SK-N-MC (cell line): ENCODE measurements at regions not wholly inside any gene's neighbourhood (a gene's known extent, or its start where the extent isn't known, plus 50 kb on each side); places are given as distances from the start of the nearest gene placed in this dataset.

Experiments
- DNase-seq: peaks from one replicate; pipeline ENCODE4 v3.0.0-alpha.2; 2011; ENCODE audit warnings: low read depth, low spot score
- H3K27ac ChIP-seq: fragments of 200-600 bp; sonication (generic); 2 replicates; pipeline ENCODE4 v1.5.1; 2016; ENCODE audit warnings: mixed run types
- H3K36me3 ChIP-seq: fragments of 200-600 bp; sonication (generic); 2 replicates; pipeline ENCODE4 v1.6.1; 2017; ENCODE audit warnings: antibody characterized with exemption, low read length, mixed read lengths; ENCODE audit not compliant: insufficient read depth
- H3K4me3 ChIP-seq: fragments of 200-600 bp; sonication (generic); 2 replicates; pipeline ENCODE4 v1.5.1; 2016
- H3K9ac ChIP-seq: fragments of 200-600 bp; sonication (generic); 2 replicates; pipeline ENCODE4 v1.8.0; 2017; ENCODE audit warnings: mixed run types, mixed read lengths; ENCODE audit not compliant: insufficient read length
- H3K9me3 ChIP-seq: fragments of 200-600 bp; sonication (generic); 2 replicates; pipeline ENCODE4 v1.6.1; 2017; ENCODE audit warnings: low read depth, mild to moderate bottlenecking, antibody characterized with exemption, low read length, moderate library complexity, mixed read lengths
- EZH2 ChIP-seq: fragments of 200-600 bp; sonication (generic); IDR thresholded peaks from one replicate; pipeline ENCODE4 v1.6.1; 2017; ENCODE audit warnings: antibody characterized with exemption
- FOXP2 ChIP-seq: optimal IDR thresholded peaks from 2 replicates; pipeline ENCODE3; 2011; ENCODE audit warnings: mild to moderate bottlenecking, moderate library complexity; ENCODE audit not compliant: insufficient read depth; ENCODE audit errors: extremely low read length, control extremely low read depth
- POLR2AphosphoS5 ChIP-seq: IDR thresholded peaks from 2 replicates; pipeline ENCODE4 v1.6.1; 2012; ENCODE audit warnings: mild to moderate bottlenecking, low read depth, low read length, borderline replicate concordance

DNA sequence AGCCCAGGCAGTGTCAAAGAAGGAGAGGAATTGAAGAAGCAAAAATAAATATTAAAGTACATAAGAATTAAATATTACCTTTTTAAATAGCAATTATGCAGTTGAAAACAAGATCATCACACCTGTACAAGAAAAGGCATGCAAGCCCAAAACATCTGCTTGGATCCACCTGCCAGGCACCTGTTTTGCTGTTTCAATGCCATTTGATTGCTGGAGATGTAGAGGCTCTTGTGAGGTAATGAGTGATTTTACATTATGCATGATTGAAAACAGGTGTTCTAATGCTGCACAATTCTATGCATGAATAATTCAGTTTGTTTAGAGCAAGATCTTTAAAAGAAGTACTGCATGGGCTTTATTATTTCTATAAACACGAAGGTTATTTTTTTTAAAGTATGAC, 700.6 kb upstream of the ZEB2 start:
- H3K36me3 ChIP-seq: no peaks in the 10 kb centered on the region
- no peak for DNase-seq
- no peak overlapping the region for H3K9ac ChIP-seq
- H3K4me3 ChIP-seq: no peak overlapping the region
- H3K27ac ChIP-seq: no peak overlapping the region
- H3K9me3 ChIP-seq: 0 out of 2 replicates have a peak, but pooled peaks cover 7% of the 10 kb centered on the region
- TF ChIP-seq EZH2: no peak
- TF ChIP-seq FOXP2: no peak
- no peak for TF ChIP-seq POLR2AphosphoS5

DNA sequence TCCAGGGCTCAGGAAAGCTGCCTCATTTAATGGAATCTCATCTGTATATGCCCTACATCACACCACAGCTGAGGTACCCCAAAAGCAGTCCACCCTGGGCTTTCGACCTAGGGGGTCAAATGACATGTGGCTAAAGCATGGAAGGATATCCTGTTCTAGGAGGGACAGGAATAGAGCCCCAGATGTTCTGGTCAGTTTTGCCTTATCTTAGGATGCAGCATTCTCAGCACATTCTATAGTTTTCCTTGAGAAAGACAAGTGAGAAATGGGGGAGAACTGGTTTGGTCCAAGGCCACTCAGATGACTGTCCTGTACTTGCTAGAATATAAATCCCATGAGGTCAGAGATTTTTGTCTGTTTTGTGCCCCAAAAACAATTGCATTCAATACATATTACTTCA, 688.0 kb upstream of the ZEB2 start:
- Histone ChIP-seq H3K9me3 (no peaks in the 10 kb centered on the region), H3K27ac (no peak overlapping the region), H3K4me3 (no peak overlapping the region), H3K36me3 (no peaks in the 10 kb centered on the region), H3K9ac (no peak overlapping the region)
- no peak for DNase-seq
- no peak for TF ChIP-seq FOXP2
- no peak for TF ChIP-seq EZH2
- TF ChIP-seq POLR2AphosphoS5: no peak

DNA sequence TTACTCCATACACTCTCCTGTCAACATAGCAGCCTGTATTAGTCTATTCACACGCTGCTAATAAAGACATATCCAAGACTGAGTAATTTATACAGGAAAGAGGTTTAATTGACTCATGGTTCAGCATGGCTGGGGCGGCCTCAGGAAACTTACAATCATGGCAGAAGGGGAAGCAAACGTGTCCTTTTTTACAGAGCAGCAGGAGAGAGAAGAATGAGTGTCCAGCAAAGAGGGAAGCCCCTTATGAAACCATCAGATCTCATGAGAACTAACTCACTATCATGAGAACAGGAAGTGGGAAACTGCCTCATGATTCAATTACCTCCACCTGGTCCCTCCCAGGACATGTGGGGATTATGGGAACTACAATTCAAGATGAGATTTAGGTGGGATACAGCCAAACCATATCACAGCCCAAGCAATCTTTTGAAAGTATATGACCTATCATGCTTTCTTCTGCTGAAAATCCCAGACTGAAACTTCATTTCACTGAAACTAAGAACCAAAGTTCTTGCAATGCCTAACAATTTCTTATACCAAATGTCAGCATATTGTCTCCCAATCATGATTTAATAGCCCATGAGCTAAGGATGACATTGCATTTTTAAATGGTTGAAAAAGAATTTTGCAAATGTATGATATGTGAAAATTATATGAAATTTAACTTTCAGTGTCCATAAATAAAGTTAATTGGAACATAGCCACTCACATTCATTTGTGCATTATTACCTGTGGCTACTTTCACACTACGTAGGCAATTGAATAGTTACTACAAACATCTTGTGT, 686.8 kb upstream of the ZEB2 start:
- no peaks in the 10 kb centered on the region for H3K36me3 ChIP-seq
- no peak for TF ChIP-seq FOXP2
- no peak for DNase-seq

DNA sequence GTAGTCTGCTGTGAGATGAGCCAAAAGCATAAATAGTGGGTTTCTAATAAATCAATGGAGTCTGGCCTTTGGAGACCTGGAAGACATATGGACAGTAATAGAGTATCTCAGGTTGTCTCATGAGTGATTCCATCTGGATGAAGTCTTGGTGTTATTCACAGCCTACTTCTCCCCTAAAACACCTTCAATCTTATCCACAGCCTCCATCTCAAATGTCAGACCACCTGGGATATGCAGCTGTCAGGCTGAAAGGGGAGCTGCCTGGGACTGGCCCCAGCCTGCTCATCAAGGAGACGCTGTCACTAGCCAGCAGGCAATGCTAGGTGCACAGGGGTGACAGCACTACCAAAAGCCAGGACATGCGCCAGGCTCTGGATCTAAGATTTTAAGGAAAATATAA, 684.0 kb upstream of the ZEB2 start:
- no peak for DNase-seq
- Histone ChIP-seq H3K9ac (no peak overlapping the region), H3K36me3 (no peaks in the 10 kb centered on the region), H3K4me3 (no peak overlapping the region), H3K27ac (no peak overlapping the region), H3K9me3 (no peaks in the 10 kb centered on the region)
- no peak for TF ChIP-seq POLR2AphosphoS5
- no peak for TF ChIP-seq EZH2
- TF ChIP-seq FOXP2: no peak

More for the DNA sequence above, 686.8 kb upstream of the ZEB2 start:
- Histone ChIP-seq H3K9me3 (no peaks in the 10 kb centered on the region), H3K9ac (no peak overlapping the region), H3K27ac (no peak overlapping the region), H3K4me3 (no peak overlapping the region)

DNA sequence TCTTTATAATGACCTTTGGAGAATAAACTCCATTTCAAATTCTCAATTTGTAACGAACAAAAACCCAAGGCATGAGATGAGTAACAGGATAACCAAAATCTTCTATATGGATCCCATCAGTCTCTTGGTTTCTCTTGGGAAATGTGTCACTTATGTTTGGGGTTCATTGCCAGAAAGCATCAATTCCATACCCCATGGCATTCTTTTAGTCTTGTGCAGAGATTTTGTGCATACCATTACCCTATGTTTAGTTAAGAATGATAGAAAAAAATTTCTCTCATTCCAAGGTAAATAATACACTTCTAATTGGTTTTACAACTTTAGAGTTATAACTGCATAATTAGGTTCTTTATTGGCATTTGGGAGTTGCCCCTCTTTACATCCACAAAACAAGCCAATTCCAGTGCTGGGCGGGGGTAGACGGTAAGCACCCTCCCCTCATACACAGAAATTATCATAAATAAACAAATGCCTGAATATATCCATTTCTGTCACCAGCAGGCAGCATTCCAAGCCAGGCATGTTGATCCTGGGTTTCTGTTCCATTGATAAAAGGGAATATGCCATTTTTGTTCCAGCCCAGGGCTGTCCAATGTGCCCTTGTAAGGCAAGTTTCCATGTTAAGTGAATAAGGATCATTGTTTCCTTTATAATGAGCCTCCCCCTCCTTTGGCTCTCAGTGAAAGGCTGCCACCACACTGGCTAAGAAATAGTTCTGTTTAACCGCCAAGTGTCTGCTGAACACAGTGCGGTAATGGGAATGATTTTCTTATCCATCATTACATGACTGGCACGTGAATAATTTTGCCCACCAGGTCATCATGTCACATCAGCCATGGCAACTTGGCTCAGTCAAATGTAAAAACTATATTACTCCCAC, 680.1 kb upstream of the ZEB2 start:
- H3K9ac ChIP-seq: no peak overlapping the region
- no peaks in the 10 kb centered on the region for H3K36me3 ChIP-seq
- TF ChIP-seq EZH2: no peak
- no peak overlapping the region for H3K4me3 ChIP-seq
- H3K27ac ChIP-seq: no peak overlapping the region
- H3K9me3 ChIP-seq: no peaks in the 10 kb centered on the region
- no peak for DNase-seq

GRCh38 chr2:145199042-145199441, 679.1 kb upstream of the ZEB2 start:
- H3K27ac ChIP-seq: peak overlapping the region; percentile 9; the same call in 1 of the 2 replicates
- no peaks in the 10 kb centered on the region for H3K36me3 ChIP-seq
- no peak for DNase-seq
- H3K4me3 ChIP-seq: no peak overlapping the region
- TF ChIP-seq POLR2AphosphoS5 (no peak), EZH2 (no peak), FOXP2 (no peak)
- no peak overlapping the region for H3K9ac ChIP-seq
- H3K9me3 ChIP-seq: no peaks in the 10 kb centered on the region

DNA sequence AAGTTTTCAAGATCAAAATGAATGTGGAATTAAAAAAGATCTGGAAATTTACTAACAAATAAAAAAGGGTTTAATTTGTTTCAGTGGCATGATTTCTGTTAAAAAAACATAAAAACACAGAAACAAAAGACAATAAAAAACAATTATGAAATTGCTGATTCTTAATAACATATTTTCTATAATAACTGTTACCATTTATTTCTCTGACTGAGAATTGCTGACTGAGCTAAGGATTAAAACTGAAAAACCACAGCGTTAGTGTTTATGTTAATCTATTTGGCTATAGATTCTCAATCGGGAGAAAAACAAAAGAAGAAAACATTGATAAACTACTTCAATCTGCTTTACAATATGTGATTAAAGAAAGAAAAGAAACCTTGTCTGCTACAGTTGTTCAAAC, 678.6 kb upstream of the ZEB2 start:
- H3K9ac ChIP-seq: no peak overlapping the region
- no peak for DNase-seq

GRCh38 chr2:145197944-145198343, 678.0 kb upstream of the ZEB2 start:
- DNase-seq: no peak

More for the DNA sequence above, 678.6 kb upstream of the ZEB2 start:
- no peak for TF ChIP-seq POLR2AphosphoS5
- no peak for TF ChIP-seq EZH2
- no peak for TF ChIP-seq FOXP2
- no peak overlapping the region for H3K4me3 ChIP-seq
- H3K27ac ChIP-seq: peak overlapping the region; percentile 9; the same call in 1 of the 2 replicates
- H3K36me3 ChIP-seq: no peaks in the 10 kb centered on the region
- H3K9me3 ChIP-seq: no peaks in the 10 kb centered on the region

DNA sequence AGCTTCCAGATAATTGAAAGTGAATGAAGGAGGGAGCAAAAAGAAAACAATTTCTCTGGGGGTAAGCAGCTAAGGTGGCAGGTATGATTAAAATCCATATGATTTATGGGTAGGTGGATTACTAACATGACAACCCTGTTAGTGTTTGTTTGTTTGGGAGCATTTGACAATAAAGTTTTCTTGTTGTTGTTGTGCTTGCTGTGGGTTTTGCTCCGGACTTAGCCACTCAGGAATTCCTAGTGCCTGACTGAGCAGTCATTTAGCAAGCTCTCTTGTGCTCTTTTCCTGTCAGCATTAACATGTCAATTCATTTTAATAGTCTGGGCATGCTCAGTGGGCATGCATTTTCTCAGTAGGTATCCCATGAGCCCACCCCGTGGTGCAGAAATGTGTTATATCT, 674.8 kb upstream of the ZEB2 start:
- DNase-seq: no peak
- no peak overlapping the region for H3K9ac ChIP-seq
- H3K4me3 ChIP-seq: no peak overlapping the region
- H3K9me3 ChIP-seq: no peaks in the 10 kb centered on the region
- H3K27ac ChIP-seq: no peak overlapping the region
- no peak for TF ChIP-seq FOXP2
- TF ChIP-seq POLR2AphosphoS5: no peak
- no peak for TF ChIP-seq EZH2
- no peaks in the 10 kb centered on the region for H3K36me3 ChIP-seq

More at GRCh38 chr2:145197944-145198343, 678.0 kb upstream of the ZEB2 start:
- Histone ChIP-seq H3K9me3 (no peaks in the 10 kb centered on the region), H3K27ac (no peak overlapping the region), H3K36me3 (no peaks in the 10 kb centered on the region), H3K9ac (no peak overlapping the region), H3K4me3 (no peak overlapping the region)
- TF ChIP-seq POLR2AphosphoS5 (no peak), FOXP2 (no peak), EZH2 (no peak)
